H9 (cell line): ENCODE measurements at regions not wholly inside any gene's neighbourhood (a gene's known extent, or its start where the extent isn't known, plus 50 kb on each side); places are given as distances from the start of the nearest gene placed in this dataset.

Experiments used
- DNase-seq: peaks from one replicate; pipeline ENCODE4 v3.0.0-alpha.2; 2017
- H2AFZ ChIP-seq: one replicate; pipeline ENCODE4 v1.6.1; 2013; ENCODE audit warnings: mild to moderate bottlenecking, low read length, control low read depth, moderate library complexity
- H2AK5ac ChIP-seq: 2 replicates; pipeline ENCODE4 v1.6.1; 2013; ENCODE audit warnings: low read length, control low read depth, mixed read lengths; ENCODE audit not compliant: insufficient read length
- H2BK120ac ChIP-seq: one replicate; pipeline ENCODE4 v1.6.1; 2013; ENCODE audit warnings: low read depth, mild to moderate bottlenecking, low read length, control low read depth, inconsistent platforms; ENCODE audit not compliant: poor library complexity, severe bottlenecking
- H2BK12ac ChIP-seq: 2 replicates; pipeline ENCODE4 v1.6.1; 2013; ENCODE audit warnings: low read length, control low read depth, mixed read lengths, low read depth; ENCODE audit not compliant: insufficient read length
- H2BK15ac ChIP-seq: 2 replicates; pipeline ENCODE4 v1.6.1; 2013; ENCODE audit warnings: low read depth, low read length, control low read depth
- H2BK20ac ChIP-seq: one replicate; pipeline ENCODE4 v1.6.1; 2013; ENCODE audit warnings: low read depth, mild to moderate bottlenecking, low read length, control low read depth, inconsistent platforms; ENCODE audit not compliant: poor library complexity, severe bottlenecking
- H2BK5ac ChIP-seq: 2 replicates; pipeline ENCODE4 v1.6.1; 2013; ENCODE audit warnings: low read length, control low read depth, mixed read lengths; ENCODE audit not compliant: insufficient read length
- H3K14ac ChIP-seq: 2 replicates; pipeline ENCODE4 v1.6.1; 2013; ENCODE audit warnings: low read length, control low read depth; ENCODE audit not compliant: insufficient read depth
- H3K18ac ChIP-seq: 2 replicates; pipeline ENCODE4 v1.6.1; 2013; ENCODE audit warnings: low read depth, mild to moderate bottlenecking, mixed read lengths, low read length, control low read depth; ENCODE audit not compliant: insufficient read length
- H3K23ac ChIP-seq: 2 replicates; pipeline ENCODE4 v1.6.1; 2013; ENCODE audit warnings: low read length, control low read depth, mixed read lengths, low read depth; ENCODE audit not compliant: insufficient read length
- H3K23me2 ChIP-seq: 2 replicates; pipeline ENCODE4 v1.6.1; 2013; ENCODE audit warnings: low read depth, mild to moderate bottlenecking, mixed read lengths, low read length, control low read depth; ENCODE audit not compliant: insufficient read length, poor library complexity, severe bottlenecking
- H3K27ac ChIP-seq: 2 replicates; pipeline ENCODE4 v1.5.1; 2013; ENCODE audit warnings: low read length, control low read depth, mixed read lengths, low read depth; ENCODE audit not compliant: insufficient read length
- H3K27me3 ChIP-seq: 2 replicates; pipeline ENCODE4 v1.6.1; 2013; ENCODE audit warnings: low read length, control low read depth, inconsistent platforms; ENCODE audit not compliant: insufficient read depth
- H3K4ac ChIP-seq: 2 replicates; pipeline ENCODE4 v1.6.1; 2013; ENCODE audit warnings: low read depth, mild to moderate bottlenecking, control low read depth, inconsistent platforms, low read length, moderate library complexity
- H3K4me1 ChIP-seq: 2 replicates; pipeline ENCODE4 v1.6.1; 2013; ENCODE audit warnings: low read length, control low read depth, inconsistent platforms; ENCODE audit not compliant: insufficient read depth
- H3K4me2 ChIP-seq: 2 replicates; pipeline ENCODE4 v1.6.1; 2013; ENCODE audit warnings: low read length, control low read depth, mixed read lengths; ENCODE audit not compliant: insufficient read length, insufficient read depth
- H3K56ac ChIP-seq: 2 replicates; pipeline ENCODE4 v1.6.1; 2013; ENCODE audit warnings: low read depth, mild to moderate bottlenecking, mixed read lengths, low read length, control low read depth; ENCODE audit not compliant: insufficient read length
- H3K79me1 ChIP-seq: 2 replicates; pipeline ENCODE4 v1.6.1; 2013; ENCODE audit warnings: low read depth, mild to moderate bottlenecking, moderate library complexity, low read length, control low read depth, inconsistent platforms; ENCODE audit not compliant: insufficient read depth, poor library complexity, severe bottlenecking
- H3K79me2 ChIP-seq: 2 replicates; pipeline ENCODE4 v1.6.1; 2013; ENCODE audit warnings: low read length, control low read depth, inconsistent platforms; ENCODE audit not compliant: insufficient read depth
- H3K9ac ChIP-seq: 2 replicates; pipeline ENCODE4 v1.6.1; 2013; ENCODE audit warnings: low read length, control low read depth, mixed read lengths; ENCODE audit not compliant: insufficient read length; ENCODE audit errors: extremely low read depth
- H3K9me3 ChIP-seq: one replicate; pipeline ENCODE4 v1.6.1; 2013; ENCODE audit warnings: low read depth, low read length, inconsistent platforms; ENCODE audit not compliant: control insufficient read depth
- H3T11ph ChIP-seq: one replicate; pipeline ENCODE4 v1.6.1; 2013; ENCODE audit warnings: mild to moderate bottlenecking, low read length, control low read depth, inconsistent platforms
- H4K20me1 ChIP-seq: one replicate; pipeline ENCODE4 v1.6.1; 2013; ENCODE audit not compliant: control insufficient read depth, insufficient read length, insufficient read depth
- H4K5ac ChIP-seq: 2 replicates; pipeline ENCODE4 v1.6.1; 2013; ENCODE audit warnings: low read depth, mild to moderate bottlenecking, mixed read lengths, low read length, control low read depth; ENCODE audit not compliant: insufficient read length
- H4K8ac ChIP-seq: replicated peaks from 2 replicates; pipeline ENCODE4 v1.6.1; 2013; ENCODE audit warnings: low read length, control low read depth, mixed read lengths, low read depth; ENCODE audit not compliant: insufficient read length
- H4K91ac ChIP-seq: 2 replicates; pipeline ENCODE4 v1.6.1; 2013; ENCODE audit warnings: low read depth, mild to moderate bottlenecking, moderate library complexity, mixed read lengths, low read length, control low read depth; ENCODE audit not compliant: insufficient read length
- H3K27ac Mint-ChIP-seq, 3 experiments: 2 replicates in 2 of 3; 3 replicates in 1 of 3; pipeline ENCODE4 v1.8.0; 2020 to 2021; ENCODE audit warnings: mixed read lengths in 3 of 3, mild to moderate bottlenecking in 1 of 3, moderate library complexity in 1 of 3
- H3K27me3 Mint-ChIP-seq: 2 replicates; pipeline ENCODE4 v1.8.0; 2021; ENCODE audit warnings: low read depth, mild to moderate bottlenecking, moderate library complexity, mixed read lengths
- H3K36me3 Mint-ChIP-seq, 3 experiments: 2 replicates in 2 of 3; 3 replicates in 1 of 3; pipeline ENCODE4 v1.8.0; 2020 to 2021; ENCODE audit warnings: low read depth in 3 of 3, mixed read lengths in 3 of 3; ENCODE audit not compliant: insufficient read depth in 1 of 3
- H3K4me1 Mint-ChIP-seq, 2 experiments: 2 replicates each; pipeline ENCODE4 v1.8.0; 2020; ENCODE audit warnings: mixed read lengths in 2 of 2
- H3K4me3 Mint-ChIP-seq, 2 experiments: 2 replicates in 1 of 2; 3 replicates in 1 of 2; pipeline ENCODE4 v1.8.0; 2020 to 2021; ENCODE audit warnings: mild to moderate bottlenecking in 2 of 2, mixed read lengths in 2 of 2, moderate library complexity in 1 of 2
- H3K9me3 Mint-ChIP-seq, 2 experiments: 2 replicates in 1 of 2; 3 replicates in 1 of 2; pipeline ENCODE4 v1.8.0; 2020; ENCODE audit warnings: mild to moderate bottlenecking in 2 of 2, mixed read lengths in 2 of 2, moderate library complexity in 1 of 2
- CTCF ChIP-seq: fragments of 200-600 bp; sonication (generic); conservative IDR thresholded peaks from 3 replicates; pipeline ENCODE4 v1.8.0; 2021; ENCODE audit warnings: antibody characterized with exemption, mild to moderate bottlenecking
- WGBS: extraction: QIAGEN DNeasy Blood & Tissue Kit; methylation state at CpG from one replicate; pipeline ENCODE4 v1.1.7; 2013; ENCODE audit warnings: missing lambda C conversion rate, low lambda C conversion rate, mixed read lengths; ENCODE audit not compliant: insufficient read length; ENCODE audit errors: extremely low coverage; 5-methylcytosine and 5-hydroxymethylcytosine counted together

- no peak overlapping the region for H3K18ac ChIP-seq
- H3K36me3 Mint-ChIP-seq: peaks cover 0 to 6% (median 0%) of the 10 kb centered on the region in 3 experiments; a peak in 2 of 7 replicates
- H3K4me1 ChIP-seq: no peaks in the 10 kb centered on the region
- H3K4me3 Mint-ChIP-seq: no peak overlapping the region
- H2AFZ ChIP-seq: no peak overlapping the region
- no peak overlapping the region for H2AK5ac ChIP-seq
- peaks cover 6 to 8% of the 10 kb centered on the region in 2 experiments; a peak in 4 of 5 replicates for H3K9me3 Mint-ChIP-seq
- WGBS: no CpG with 5 or more reads among the region's 9 CpGs
- H3K79me2 ChIP-seq: no peaks in the 10 kb centered on the region
- H3K79me1 ChIP-seq: no peaks in the 10 kb centered on the region
- H2BK120ac ChIP-seq: no peak overlapping the region
- H3K4me2 ChIP-seq: no peak overlapping the region
- no peak overlapping the region for H4K5ac ChIP-seq
- H3T11ph ChIP-seq: no peak overlapping the region
- no peak overlapping the region for H3K23ac ChIP-seq
- H3K9ac ChIP-seq: no peak overlapping the region
- peak overlapping the region in 1 of 3 experiments; percentile 44; a peak in 1 of 7 replicates for H3K27ac Mint-ChIP-seq
- H3K56ac ChIP-seq: no peak overlapping the region
- peaks cover 5% of the 10 kb centered on the region for H3K27me3 Mint-ChIP-seq
- no peaks in the 10 kb centered on the region for H3K27me3 ChIP-seq
- H3K4ac ChIP-seq: no peak overlapping the region
- no peak overlapping the region for H4K91ac ChIP-seq
- H3K9me3 ChIP-seq: no peaks in the 10 kb centered on the region
- no peak overlapping the region for H2BK20ac ChIP-seq
- H3K23me2 ChIP-seq: no peaks in the 10 kb centered on the region
- DNase-seq: no peak
- TF ChIP-seq CTCF: no peak
- H3K14ac ChIP-seq: no peak overlapping the region
- H3K27ac ChIP-seq: no peak overlapping the region
- H4K20me1 ChIP-seq: no peaks in the 10 kb centered on the region
- no peak overlapping the region for H4K8ac ChIP-seq
- no peak overlapping the region for H2BK5ac ChIP-seq
- H3K4me1 Mint-ChIP-seq: peaks cover 24 to 31% of the 10 kb centered on the region in 2 experiments
- H2BK15ac ChIP-seq: no peak overlapping the region
- H2BK12ac ChIP-seq: no peak overlapping the region
Observed at GRCh38 chr14:99033951-99034350, 238.0 kb downstream of the BCL11B start.
